Cardiac fibroblast (primary cell): ENCODE measurements at regions not wholly inside any gene's neighbourhood (a gene's known extent, or its start where the extent isn't known, plus 50 kb on each side); places are given as distances from the start of the nearest gene placed in this dataset.

Experiments
- DNase-seq, 2 donors: peaks; one replicate each; pipeline versions ENCODE4 v3.0.0 to v3.0.0-alpha.2; 2010; ENCODE audit warnings: low read depth in 2 of 2
- H3K4me3 ChIP-seq, 2 donors: replicated peaks in 1 of 2; 1 replicate in 1 of 2; 2 replicates in 1 of 2; pipeline ENCODE4 v1.5.1; 2011; ENCODE audit warnings: low read depth in 2 of 2, low read length in 2 of 2, mild to moderate bottlenecking in 2 of 2, moderate library complexity in 1 of 2
- CTCF ChIP-seq: IDR thresholded peaks from one replicate; pipeline ENCODE4 v1.5.1; 2011; ENCODE audit warnings: low read depth, mild to moderate bottlenecking, low read length, inconsistent platforms

DNA sequence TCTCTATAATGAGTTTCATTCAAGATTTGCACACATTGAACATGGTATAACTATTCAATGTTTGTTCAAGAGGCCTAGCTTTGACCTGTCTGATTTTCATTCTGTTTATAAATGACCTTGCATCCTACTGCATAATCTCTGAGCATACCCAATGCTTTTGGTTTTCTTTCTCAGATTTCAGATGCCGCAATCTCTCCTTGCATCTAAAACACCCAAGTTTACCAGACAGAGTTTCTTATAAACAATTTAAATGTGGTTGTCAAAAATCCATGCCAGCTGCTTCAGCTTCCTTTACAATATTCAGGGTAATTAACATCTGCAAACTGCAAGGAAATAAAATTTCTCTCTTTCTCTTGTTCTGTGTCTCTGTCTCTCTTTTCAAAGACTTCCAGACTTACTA is 123.0 kb upstream of the PCDH18 start:
- TF ChIP-seq CTCF = no peak
- no peak overlapping the region for H3K4me3 ChIP-seq
- no peak for DNase-seq

DNA sequence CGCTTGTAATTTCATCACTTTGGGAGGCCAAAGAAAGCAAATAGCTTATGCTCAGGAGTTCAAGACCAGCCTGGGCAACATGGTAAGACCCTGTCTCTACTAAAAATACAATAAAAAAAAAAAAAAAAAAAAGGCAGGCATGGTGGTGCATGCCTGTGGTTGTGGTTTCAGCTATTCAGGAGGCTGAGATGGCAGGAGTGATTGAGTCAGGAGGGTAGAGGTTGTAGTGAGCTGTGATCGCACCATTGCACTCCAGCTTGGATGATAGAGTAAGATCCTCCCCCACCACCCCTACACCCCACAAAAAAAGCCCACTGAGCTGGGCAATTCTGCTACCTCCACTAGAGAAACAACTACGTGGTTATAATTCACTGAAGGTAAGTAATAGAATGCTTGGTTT is 118.8 kb upstream of the PCDH18 start:
- DNase-seq = peak; percentile 27 to 57
- no peak for TF ChIP-seq CTCF
- H3K4me3 ChIP-seq = no peak overlapping the region

GRCh38 chr4:137649711-137650450 is 117.6 kb upstream of the PCDH18 start:
- no peak for TF ChIP-seq CTCF
- H3K4me3 ChIP-seq = no peak overlapping the region
- DNase-seq = no peak

DNA sequence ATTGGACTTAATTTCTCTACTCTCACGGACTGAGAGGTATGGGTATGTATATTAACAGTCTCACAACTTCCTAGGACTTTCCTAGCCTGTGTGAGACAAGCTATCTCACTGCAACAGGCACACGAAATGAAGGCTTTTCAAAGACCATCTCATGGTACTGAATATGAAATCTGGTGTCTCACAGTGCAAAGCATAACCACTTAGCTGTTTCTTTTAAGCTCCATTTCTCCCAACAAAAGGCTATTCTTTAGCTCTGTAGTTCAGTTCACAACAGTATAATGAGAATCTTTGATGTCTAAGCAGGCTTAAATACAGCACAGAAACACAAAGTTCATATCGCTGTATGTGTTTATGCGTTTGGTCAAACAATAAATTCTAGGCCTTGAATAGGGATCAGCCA is 116.2 kb upstream of the PCDH18 start:
- TF ChIP-seq CTCF = no peak
- DNase-seq = no peak
- H3K4me3 ChIP-seq = no peak overlapping the region

DNA sequence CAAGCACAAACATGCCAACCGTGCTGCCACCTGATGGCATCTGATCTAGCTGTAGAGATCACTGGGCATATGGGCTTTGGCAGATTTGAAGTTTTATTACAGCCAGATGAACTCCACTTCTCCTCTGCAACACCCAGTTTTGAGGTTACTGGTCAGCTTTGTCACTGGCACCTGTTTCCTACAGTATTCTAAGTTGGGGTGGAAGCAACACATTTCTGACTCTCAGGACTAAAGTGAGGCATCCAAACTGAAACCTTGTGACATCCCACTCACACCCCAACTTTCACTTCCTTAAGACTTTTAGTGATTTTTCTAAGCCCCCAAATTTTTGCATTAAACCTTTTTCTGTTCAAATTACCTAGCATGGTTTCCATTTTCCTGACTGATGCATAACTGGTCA is 115.1 kb upstream of the PCDH18 start:
- H3K4me3 ChIP-seq = no peak overlapping the region
- no peak for DNase-seq
- TF ChIP-seq CTCF = no peak

DNA sequence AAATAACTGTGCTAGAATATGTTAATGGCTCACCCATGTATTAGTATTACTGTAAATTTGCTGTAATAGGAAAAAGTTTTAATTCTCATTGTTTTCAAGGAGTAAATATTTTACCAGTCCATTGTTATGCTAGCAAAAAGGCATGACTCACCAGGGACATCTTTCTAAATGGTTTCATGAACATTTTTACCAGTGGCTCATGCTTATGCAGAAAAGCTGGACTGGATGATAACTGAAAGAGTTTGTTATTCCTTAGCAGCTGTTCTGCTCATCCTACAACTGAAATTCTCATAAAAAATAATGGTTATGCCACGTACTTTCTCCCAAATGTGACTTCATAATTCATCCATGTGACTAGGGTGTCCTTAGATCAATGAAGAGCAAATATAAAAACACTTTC is 111.9 kb upstream of the PCDH18 start:
- no peak overlapping the region for H3K4me3 ChIP-seq
- no peak for TF ChIP-seq CTCF
- DNase-seq = peak; percentile 46 to 72

GRCh38 chr4:137641544-137641943 is 109.2 kb upstream of the PCDH18 start:
- DNase-seq = peak; percentile 92 to 93

More at GRCh38 chr4:137641544-137641943, 109.2 kb upstream of the PCDH18 start:
- H3K4me3 ChIP-seq = no peak overlapping the region
- no peak for TF ChIP-seq CTCF
